HG03432 (cell line): ENCODE measurements at regions not wholly inside any gene's neighbourhood (a gene's known extent, or its start where the extent isn't known, plus 50 kb on each side); places are given as distances from the start of the nearest gene placed in this dataset.

Experiments
- ATAC-seq: cut with Tn5 transposase; IDR thresholded peaks from one replicate; pipeline ENCODE4 v1.9.1; 2021; ENCODE audit warnings: mild to moderate bottlenecking, moderate library complexity; ENCODE audit not compliant: unreplicated experiment

- ATAC-seq: no peak
Measured at GRCh38 chr21:35337573-35337972, 288.5 kb upstream of the RUNX1 start.

- no peak for ATAC-seq
Measured at GRCh38 chr21:35336534-35336933, 287.4 kb upstream of the RUNX1 start.

- ATAC-seq: no peak
Measured at GRCh38 chr21:35335951-35336446, 286.9 kb upstream of the RUNX1 start.

GRCh38 chr21:35333831-35334618 is 284.9 kb upstream of the RUNX1 start:
- ATAC-seq: no peak

GRCh38 chr21:35332841-35333426 is 283.8 kb upstream of the RUNX1 start:
- no peak for ATAC-seq

GRCh38 chr21:35329940-35330660 is 281.0 kb upstream of the RUNX1 start:
- no peak for ATAC-seq

- no peak for ATAC-seq
Measured at GRCh38 chr21:35328856-35329455, 279.9 kb upstream of the RUNX1 start.

- no peak for ATAC-seq
Measured at GRCh38 chr21:35326677-35327076, 277.6 kb upstream of the RUNX1 start.

- ATAC-seq: no peak
Measured at GRCh38 chr21:35325953-35326352, 276.9 kb upstream of the RUNX1 start.

GRCh38 chr21:35324372-35325220 is 275.5 kb upstream of the RUNX1 start:
- no peak for ATAC-seq

GRCh38 chr21:35323947-35324346 is 274.8 kb upstream of the RUNX1 start:
- no peak for ATAC-seq

- no peak for ATAC-seq
Measured at GRCh38 chr21:35321322-35322200, 272.5 kb upstream of the RUNX1 start.

GRCh38 chr21:35319684-35320283 is 270.7 kb upstream of the RUNX1 start:
- no peak for ATAC-seq

GRCh38 chr21:35316933-35317332 is 267.8 kb upstream of the RUNX1 start:
- no peak for ATAC-seq

- ATAC-seq: no peak
Measured at GRCh38 chr21:35316456-35316855, 267.4 kb upstream of the RUNX1 start.

- ATAC-seq: no peak
Measured at GRCh38 chr21:35314857-35315582, 265.9 kb upstream of the RUNX1 start.

GRCh38 chr21:35311985-35312384 is 262.9 kb upstream of the RUNX1 start:
- no peak for ATAC-seq

GRCh38 chr21:35309316-35309715 is 260.2 kb upstream of the RUNX1 start:
- ATAC-seq: no peak
